H1 (cell line): ENCODE measurements at regions not wholly inside any gene's neighbourhood (a gene's known extent, or its start where the extent isn't known, plus 50 kb on each side); places are given as distances from the start of the nearest gene placed in this dataset.

Source experiments
- CTCF ChIA-PET: fragments of 300-600 bp; sonication (Branson Sonifier 250); formaldehyde crosslinking; loops from one replicate; lab custom pipeline; 2021; ENCODE audit not compliant: partially characterized antibody; lab: Charles Lee
- POLR2A ChIA-PET: fragments of 300-600 bp; sonication (Branson Sonifier 250); formaldehyde crosslinking; loops from one replicate; lab custom pipeline; 2021; ENCODE audit warnings: inconsistent platforms; ENCODE audit not compliant: partially characterized antibody; lab: Charles Lee
- DNase-seq, 2 experiments: peaks; one replicate each; pipeline versions ENCODE4 v3.0.0 to v3.0.0-alpha.2; 2010 to 2022; ENCODE audit warnings: low spot score in 2 of 2, low read depth in 1 of 2, mixed read lengths in 1 of 2
- FAIRE-seq: peaks from 2 replicates; lab custom pipeline; 2011; peaks lifted over from hg19 to GRCh38; lab: Jason Lieb, UNC
- H2AFZ ChIP-seq: 2 replicates; pipeline ENCODE4 v1.8.1; 2012; ENCODE audit warnings: low read length, inconsistent platforms
- H2AK5ac ChIP-seq: 2 replicates; pipeline ENCODE4 v1.6.1; 2013; ENCODE audit warnings: low read depth, low read length
- H2BK120ac ChIP-seq: replicated peaks from 2 replicates; pipeline ENCODE3; 2013; ENCODE audit warnings: low read depth, low read length, inconsistent platforms
- H2BK12ac ChIP-seq: 2 replicates; pipeline ENCODE4 v1.6.1; 2013; ENCODE audit warnings: low read depth, low read length
- H2BK15ac ChIP-seq: 2 replicates; pipeline ENCODE4 v1.6.1; 2013; ENCODE audit warnings: low read length
- H2BK20ac ChIP-seq: 2 replicates; pipeline ENCODE4 v1.6.1; 2013; ENCODE audit warnings: low read length
- H2BK5ac ChIP-seq: 2 replicates; pipeline ENCODE4 v1.6.1; 2013; ENCODE audit warnings: low read depth, low read length
- H3K14ac ChIP-seq: 2 replicates; pipeline ENCODE4 v1.6.1; 2013; ENCODE audit warnings: inconsistent platforms; ENCODE audit not compliant: insufficient read length
- H3K18ac ChIP-seq: 2 replicates; pipeline ENCODE4 v1.6.1; 2013; ENCODE audit warnings: low read length; ENCODE audit errors: extremely low read depth
- H3K23ac ChIP-seq: 2 replicates; pipeline ENCODE4 v1.6.1; 2013; ENCODE audit warnings: inconsistent platforms; ENCODE audit not compliant: insufficient read length
- H3K23me2 ChIP-seq: 2 replicates; pipeline ENCODE4 v1.6.1; 2013; ENCODE audit warnings: low read depth, low read length
- H3K27ac ChIP-seq: 2 replicates; pipeline ENCODE4 v1.6.1; 2011; ENCODE audit warnings: low read depth, low read length, inconsistent platforms
- H3K27me3 ChIP-seq, 4 experiments: replicated peaks in 1 of 4; 1 replicate in 1 of 4; 2 replicates in 3 of 4; pipeline versions ENCODE4 v1.6.1 to v1.8.1; 2011 to 2013; ENCODE audit warnings: low read length in 3 of 4, mild to moderate bottlenecking in 3 of 4, inconsistent platforms in 2 of 4, mixed read lengths in 2 of 4, moderate library complexity in 1 of 4; ENCODE audit not compliant: control insufficient read depth in 3 of 4, insufficient read depth in 3 of 4; ENCODE audit errors: extremely low read depth in 1 of 4
- H3K36me3 ChIP-seq, 4 experiments: 2 replicates each; pipeline versions ENCODE4 v1.6.1 to v1.8.1; 2011 to 2013; ENCODE audit warnings: mild to moderate bottlenecking in 4 of 4, low read length in 3 of 4, moderate library complexity in 2 of 4, control low read depth in 1 of 4, inconsistent platforms in 1 of 4; ENCODE audit not compliant: insufficient read depth in 4 of 4, control insufficient read depth in 2 of 4
- H3K4ac ChIP-seq: replicated peaks from 2 replicates; pipeline ENCODE3; 2013; ENCODE audit warnings: low read length, low read depth, mixed read lengths, inconsistent platforms; ENCODE audit not compliant: insufficient read length
- H3K4me1 ChIP-seq, 4 experiments: replicated peaks in 1 of 4; 1 replicate in 1 of 4; 2 replicates in 3 of 4; pipeline versions ENCODE4 v1.6.1 to v1.8.1; 2011 to 2013; ENCODE audit warnings: low read length in 3 of 4, inconsistent platforms in 2 of 4, mixed read lengths in 1 of 4; ENCODE audit not compliant: insufficient read depth in 4 of 4, control insufficient read depth in 3 of 4
- H3K4me2 ChIP-seq, 2 experiments: 2 replicates each; pipeline versions ENCODE4 v1.6.1 to v1.8.1; 2011 to 2013; ENCODE audit warnings: low read depth in 2 of 2, low read length in 2 of 2, control low read depth in 1 of 2, inconsistent platforms in 1 of 2, mild to moderate bottlenecking in 1 of 2; ENCODE audit not compliant: insufficient read depth in 1 of 2
- H3K4me3 ChIP-seq, 4 experiments: fragments of 200-600, 300-600 bp in 1 of 4; sonication (generic), shearing (Covaris generic), sonication (Bioruptor Twin) in 1 of 4; 2 replicates each; pipeline versions ENCODE4 v1.5.1 to v1.8.1; 2011 to 2016; ENCODE audit warnings: low read length in 4 of 4, low read depth in 3 of 4, control low read depth in 2 of 4, inconsistent platforms in 2 of 4, mild to moderate bottlenecking in 2 of 4, mixed read lengths in 1 of 4, moderate library complexity in 1 of 4; ENCODE audit not compliant: insufficient read depth in 2 of 4; ENCODE audit errors: extremely low read depth in 1 of 4
- H3K56ac ChIP-seq: replicated peaks from 2 replicates; pipeline ENCODE3; 2013; ENCODE audit warnings: low read depth, mild to moderate bottlenecking, mixed read lengths, low read length, inconsistent platforms; ENCODE audit not compliant: insufficient read length
- H3K79me1 ChIP-seq: 2 replicates; pipeline ENCODE4 v1.6.1; 2013; ENCODE audit warnings: low read depth, low read length, control low read depth
- H3K79me2 ChIP-seq, 2 experiments: 2 replicates each; pipeline versions ENCODE4 v1.6.1 to v1.8.1; 2012 to 2013; ENCODE audit warnings: low read length in 2 of 2, mild to moderate bottlenecking in 2 of 2, inconsistent platforms in 1 of 2; ENCODE audit not compliant: insufficient read depth in 2 of 2, control insufficient read depth in 1 of 2
- H3K9ac ChIP-seq, 4 experiments: replicated peaks in 1 of 4; 1 replicate in 1 of 4; 2 replicates in 3 of 4; pipeline versions ENCODE4 v1.6.1 to v1.8.1; 2011 to 2013; ENCODE audit warnings: low read depth in 3 of 4, low read length in 3 of 4, control low read depth in 2 of 4, mild to moderate bottlenecking in 2 of 4, moderate library complexity in 2 of 4, inconsistent platforms in 1 of 4; ENCODE audit errors: extremely low read depth in 1 of 4
- H3K9me3 ChIP-seq, 2 experiments: 2 replicates each; pipeline versions ENCODE4 v1.6.1 to v1.8.1; 2012 to 2013; ENCODE audit warnings: mild to moderate bottlenecking in 2 of 2, moderate library complexity in 2 of 2, control low read depth in 1 of 2, inconsistent platforms in 1 of 2, low read depth in 1 of 2, low read length in 1 of 2, mixed read lengths in 1 of 2; ENCODE audit not compliant: insufficient read depth in 2 of 2
- H4K20me1 ChIP-seq, 2 experiments: replicated peaks in 1 of 2; 2 replicates each; pipeline versions ENCODE3 to v1.8.1; 2011 to 2013; ENCODE audit warnings: inconsistent platforms in 2 of 2, low read length in 2 of 2, mild to moderate bottlenecking in 1 of 2; ENCODE audit not compliant: insufficient read depth in 2 of 2, control insufficient read depth in 1 of 2
- H4K5ac ChIP-seq: 2 replicates; pipeline ENCODE4 v1.6.1; 2013; ENCODE audit warnings: low read length, low read depth, mixed read lengths, inconsistent platforms; ENCODE audit not compliant: insufficient read length
- H4K8ac ChIP-seq: 2 replicates; pipeline ENCODE4 v1.8.0; 2013; ENCODE audit warnings: mild to moderate bottlenecking, moderate library complexity, low read length, inconsistent platforms; ENCODE audit not compliant: insufficient read depth; ENCODE audit errors: extremely low read depth
- H4K91ac ChIP-seq: replicated peaks from 2 replicates; pipeline ENCODE3; 2013; ENCODE audit warnings: low read length, mixed read lengths, inconsistent platforms; ENCODE audit not compliant: insufficient read length
- SIN3A ChIP-seq, 2 experiments: IDR thresholded peaks in 1 of 2; conservative IDR thresholded peaks in 1 of 2; 2 replicates each; pipeline ENCODE4 v1.6.1; 2011 to 2012; ENCODE audit warnings: low read length in 2 of 2, improper control_type of control experiment in 1 of 2, low read depth in 1 of 2, mild to moderate bottlenecking in 1 of 2
- SIRT6 ChIP-seq: IDR thresholded peaks from one replicate; pipeline ENCODE4 v1.7.1; 2012; ENCODE audit warnings: low read length, inconsistent platforms
- WGBS, 2 experiments: shearing (Covaris generic) in 1 of 2; methylation state at CpG; one replicate each; pipeline versions ENCODE4 v1.1.6 to v1.1.7; 2013 to 2015; ENCODE audit warnings: low lambda C conversion rate in 2 of 2, mixed read lengths in 2 of 2, inconsistent platforms in 1 of 2, low coverage in 1 of 2, missing lambda C conversion rate in 1 of 2; ENCODE audit not compliant: insufficient replicate concordance in 2 of 2, insufficient coverage in 1 of 2, insufficient read length in 1 of 2; ENCODE audit errors: extremely low coverage in 1 of 2, missing lambda C conversion rate in 1 of 2; 5-methylcytosine and 5-hydroxymethylcytosine counted together
- TF ChIP-seq, protein P1 (sequence below): IDR thresholded peaks from 2 replicates; pipeline ENCODE4 v1.6.1; 2011; ENCODE audit warnings: low read depth, mild to moderate bottlenecking, low read length; ENCODE audit not compliant: insufficient read depth

GRCh38 chr16:6548507-6548906 is 784.1 kb upstream of the RBFOX1 start:
- no peak overlapping the region for H3K27ac ChIP-seq
- H3K23me2 ChIP-seq, result peaks cover 1% of the 10 kb centered on the region; the same call in 1 of the 2 replicates
- no peaks in the 10 kb centered on the region for H4K20me1 ChIP-seq
- H4K8ac ChIP-seq, result no peak overlapping the region
- no peak overlapping the region for H3K9ac ChIP-seq
- no peak overlapping the region for H3K56ac ChIP-seq
- H3K79me1 ChIP-seq, result no peaks in the 10 kb centered on the region
- H3K27me3 ChIP-seq, result no peaks in the 10 kb centered on the region
- no peak overlapping the region for H3K23ac ChIP-seq
- no peak overlapping the region for H2BK20ac ChIP-seq
- H2BK5ac ChIP-seq, result no peak overlapping the region
- H3K14ac ChIP-seq, result no peak overlapping the region
- no peak overlapping the region for H3K4me2 ChIP-seq
- no peak for FAIRE-seq
- H2BK12ac ChIP-seq, result no peak overlapping the region
- H3K36me3 ChIP-seq, result no peaks in the 10 kb centered on the region
- no peak overlapping the region for H4K5ac ChIP-seq
- no peak overlapping the region for H2BK120ac ChIP-seq
- no peak overlapping the region for H3K4ac ChIP-seq
- no peak overlapping the region for H2BK15ac ChIP-seq
- no peak overlapping the region for H3K4me3 ChIP-seq
- no peaks in the 10 kb centered on the region for H3K9me3 ChIP-seq
- 94% methylated on average over 11 of the region's 11 CpGs; no CpG with 5 or more reads in 1 of the 2 experiments for WGBS, 2 experiments
- no peak overlapping the region for H3K18ac ChIP-seq
- POLR2A ChIA-PET, result interaction anchor here (0.9 kb wide), 1 partner anchor 10 kb away, joined by 4 read pairs; no protein-coding TSS in a partner anchor
- TF ChIP-seq SIN3A (conservative IDR thresholded peaks at IDR 0.05 in 1 of 2, IDR thresholded peaks at IDR 0.05 in 1 of 2; ENCODE audit: low read depth in 1 of 2, low read length in 2 of 2), result no peak
- TF ChIP-seq, protein P1, sequence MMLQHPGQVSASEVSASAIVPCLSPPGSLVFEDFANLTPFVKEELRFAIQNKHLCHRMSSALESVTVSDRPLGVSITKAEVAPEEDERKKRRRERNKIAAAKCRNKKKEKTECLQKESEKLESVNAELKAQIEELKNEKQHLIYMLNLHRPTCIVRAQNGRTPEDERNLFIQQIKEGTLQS, result no peak
- TF ChIP-seq SIRT6, result no peak
- TF ChIP-seq, all 59 proteins: peak for 0
- CTCF ChIA-PET, result interaction anchor here (0.6 kb wide), 1 partner anchor 13 kb away, joined by 3 read pairs; no protein-coding TSS in a partner anchor
- Histone ChIP-seq H3K79me2 (no peaks in the 10 kb centered on the region), H3K4me1 (no peaks in the 10 kb centered on the region), H4K91ac (no peak overlapping the region), H2AFZ (no peak overlapping the region), H2AK5ac (no peak overlapping the region)
- no peak for DNase-seq
